HFFc6 (cell line): ENCODE measurements at regions not wholly inside any gene's neighbourhood (a gene's known extent, or its start where the extent isn't known, plus 50 kb on each side); places are given as distances from the start of the nearest gene placed in this dataset.

Experiments used
- DNase-seq: peaks from one replicate; pipeline ENCODE4 v3.0.0-alpha.2; 2018
- H3K27ac Mint-ChIP-seq: 2 replicates; pipeline ENCODE4 v1.8.0; 2020; ENCODE audit warnings: mild to moderate bottlenecking, mixed read lengths
- H3K27me3 Mint-ChIP-seq: 2 replicates; pipeline ENCODE4 v1.8.0; 2021; ENCODE audit warnings: mild to moderate bottlenecking, moderate library complexity, mixed read lengths; ENCODE audit not compliant: insufficient read depth
- H3K36me3 Mint-ChIP-seq: 2 replicates; pipeline ENCODE4 v1.8.0; 2021; ENCODE audit warnings: low read depth, mixed read lengths
- H3K4me1 Mint-ChIP-seq: 2 replicates; pipeline ENCODE4 v1.8.0; 2020; ENCODE audit warnings: low read depth, mixed read lengths
- H3K4me3 Mint-ChIP-seq: 2 replicates; pipeline ENCODE4 v1.8.0; 2020; ENCODE audit warnings: mild to moderate bottlenecking, moderate library complexity, mixed read lengths
- H3K9me3 Mint-ChIP-seq: 2 replicates; pipeline ENCODE4 v1.8.0; 2020; ENCODE audit warnings: mild to moderate bottlenecking, mixed read lengths
- CTCF ChIP-seq: fragments of 200-600 bp; sonication (generic); IDR thresholded peaks from 2 replicates; pipeline ENCODE4 v1.5.0; 2021; ENCODE audit warnings: antibody characterized with exemption, mild to moderate bottlenecking

- no peaks in the 10 kb centered on the region for H3K9me3 Mint-ChIP-seq
- H3K4me3 Mint-ChIP-seq = no peak overlapping the region
- H3K36me3 Mint-ChIP-seq = no peaks in the 10 kb centered on the region
- no peaks in the 10 kb centered on the region for H3K4me1 Mint-ChIP-seq
- TF ChIP-seq CTCF = no peak
- H3K27me3 Mint-ChIP-seq = no peaks in the 10 kb centered on the region
- no peak for DNase-seq
- H3K27ac Mint-ChIP-seq = no peak overlapping the region
These were observed 1047.6 kb upstream of the ACO1 start for GRCh38 chr9:31336841-31337240.

GRCh38 chr9:31347082-31347617, 1037.3 kb upstream of the ACO1 start:
- H3K9me3 Mint-ChIP-seq = peaks cover 31% of the 10 kb centered on the region
- no peak overlapping the region for H3K27ac Mint-ChIP-seq
- TF ChIP-seq CTCF = no peak
- DNase-seq = no peak
- H3K4me1 Mint-ChIP-seq = no peaks in the 10 kb centered on the region
- H3K4me3 Mint-ChIP-seq = no peak overlapping the region
- H3K36me3 Mint-ChIP-seq = no peaks in the 10 kb centered on the region
- H3K27me3 Mint-ChIP-seq = no peaks in the 10 kb centered on the region

- no peak for DNase-seq
- no peaks in the 10 kb centered on the region for H3K36me3 Mint-ChIP-seq
- no peak for TF ChIP-seq CTCF
- no peak overlapping the region for H3K4me3 Mint-ChIP-seq
- no peaks in the 10 kb centered on the region for H3K27me3 Mint-ChIP-seq
- peaks cover 19% of the 10 kb centered on the region for H3K9me3 Mint-ChIP-seq
- H3K4me1 Mint-ChIP-seq = no peaks in the 10 kb centered on the region
- no peak overlapping the region for H3K27ac Mint-ChIP-seq
These were observed 1029.1 kb upstream of the ACO1 start for GRCh38 chr9:31355159-31355882.

- peaks cover 14% of the 10 kb centered on the region for H3K9me3 Mint-ChIP-seq
- no peak for DNase-seq
- H3K36me3 Mint-ChIP-seq = no peaks in the 10 kb centered on the region
- no peak for TF ChIP-seq CTCF
- H3K4me3 Mint-ChIP-seq = no peak overlapping the region
- H3K27me3 Mint-ChIP-seq = no peaks in the 10 kb centered on the region
- H3K27ac Mint-ChIP-seq = no peak overlapping the region
- H3K4me1 Mint-ChIP-seq = no peaks in the 10 kb centered on the region
These were observed 1028.5 kb upstream of the ACO1 start for GRCh38 chr9:31355965-31356364.

- H3K9me3 Mint-ChIP-seq = peaks cover 13% of the 10 kb centered on the region
- no peaks in the 10 kb centered on the region for H3K27me3 Mint-ChIP-seq
- no peak overlapping the region for H3K4me3 Mint-ChIP-seq
- DNase-seq = no peak
- TF ChIP-seq CTCF = no peak
- no peaks in the 10 kb centered on the region for H3K4me1 Mint-ChIP-seq
- H3K27ac Mint-ChIP-seq = no peak overlapping the region
- H3K36me3 Mint-ChIP-seq = no peaks in the 10 kb centered on the region
These were observed 1025.4 kb upstream of the ACO1 start for GRCh38 chr9:31359071-31359470.
